Fibroblast of lung (primary cell): ENCODE measurements at regions not wholly inside any gene's neighbourhood (a gene's known extent, or its start where the extent isn't known, plus 50 kb on each side); places are given as distances from the start of the nearest gene placed in this dataset.

Experiments used
- DNase-seq, 2 donors: peaks; one replicate each; pipeline versions ENCODE4 v3.0.0 to v3.0.0-alpha.2; 2010; ENCODE audit warnings: low read depth in 2 of 2
- H2AFZ ChIP-seq: 2 replicates; pipeline ENCODE4 v1.5.1; 2012; ENCODE audit warnings: low read length, control low read depth, inconsistent platforms
- H3K27ac ChIP-seq: 2 replicates; pipeline ENCODE4 v1.5.1; 2011; ENCODE audit warnings: low read length, control low read depth; ENCODE audit not compliant: insufficient read depth
- H3K27me3 ChIP-seq: 2 replicates; pipeline ENCODE4 v1.5.1; 2011; ENCODE audit warnings: mild to moderate bottlenecking, low read length; ENCODE audit not compliant: control insufficient read depth, insufficient read depth
- H3K36me3 ChIP-seq: 2 replicates; pipeline ENCODE4 v1.5.1; 2011; ENCODE audit warnings: low read length; ENCODE audit not compliant: control insufficient read depth, insufficient read depth
- H3K4me1 ChIP-seq: 2 replicates; pipeline ENCODE4 v1.5.1; 2011; ENCODE audit warnings: low read length; ENCODE audit not compliant: control insufficient read depth, insufficient read depth; ENCODE audit errors: extremely low read depth
- H3K4me2 ChIP-seq: 2 replicates; pipeline ENCODE4 v1.5.1; 2011; ENCODE audit warnings: low read length, control low read depth; ENCODE audit not compliant: insufficient read depth; ENCODE audit errors: extremely low read depth
- H3K4me3 ChIP-seq, 4 experiments: fragments of 200-600 bp in 1 of 4; sonication (generic) in 1 of 4; replicated peaks in 1 of 4; 2 replicates each; pipeline ENCODE4 v1.5.1; 2011 to 2016; ENCODE audit warnings: low read length in 4 of 4, low read depth in 3 of 4, mild to moderate bottlenecking in 3 of 4, control low read depth in 2 of 4, inconsistent platforms in 1 of 4, mixed read lengths in 1 of 4; ENCODE audit not compliant: insufficient read depth in 1 of 4; ENCODE audit errors: control extremely low read depth in 1 of 4
- H3K79me2 ChIP-seq: 2 replicates; pipeline ENCODE4 v1.5.1; 2012; ENCODE audit warnings: mild to moderate bottlenecking, low read length, inconsistent platforms; ENCODE audit not compliant: control insufficient read depth, insufficient read depth
- H3K9ac ChIP-seq: 2 replicates; pipeline ENCODE4 v1.5.1; 2011; ENCODE audit warnings: mild to moderate bottlenecking, low read length, control low read depth; ENCODE audit not compliant: insufficient read depth
- H3K9me3 ChIP-seq: 2 replicates; pipeline ENCODE4 v1.5.1; 2012; ENCODE audit warnings: low read depth, low read length; ENCODE audit not compliant: control insufficient read depth, insufficient read depth
- H4K20me1 ChIP-seq: 2 replicates; pipeline ENCODE4 v1.5.1; 2011; ENCODE audit warnings: low read length; ENCODE audit not compliant: control insufficient read depth, insufficient read depth; ENCODE audit errors: extremely low read depth
- EZH2 ChIP-seq: IDR thresholded peaks from 2 replicates; pipeline ENCODE4 v1.5.1; 2012; ENCODE audit warnings: low read length, control low read depth, mild to moderate bottlenecking; ENCODE audit errors: missing control alignments
- TF ChIP-seq, protein P1 (sequence below), 2 donors: IDR thresholded peaks in 1 of 2; conservative IDR thresholded peaks in 1 of 2; 1 replicate in 1 of 2; 2 replicates in 1 of 2; pipeline ENCODE4 v1.5.1; 2011 to 2012; ENCODE audit warnings: low read length in 2 of 2, control low read depth in 1 of 2, inconsistent platforms in 1 of 2, low read depth in 1 of 2, mild to moderate bottlenecking in 1 of 2

DNA sequence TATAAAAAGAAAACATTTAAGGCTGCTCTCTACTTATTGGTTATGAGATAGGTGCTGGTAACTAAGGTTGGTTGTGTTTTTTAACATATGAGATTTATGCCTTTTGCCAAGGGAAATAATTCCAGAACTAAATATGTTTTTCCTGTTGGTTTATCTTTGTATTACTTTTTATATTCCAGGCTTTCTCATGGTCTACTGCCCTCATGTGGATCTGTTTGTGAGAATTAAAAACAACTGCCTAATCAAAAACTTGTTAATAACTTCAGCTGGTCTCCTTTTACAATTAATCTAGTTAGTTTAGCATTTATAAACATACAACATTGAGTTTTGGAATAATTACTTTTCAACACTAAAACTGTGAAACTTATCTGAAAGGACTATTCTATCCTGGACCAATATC, 1208.3 kb downstream of the ADGRL3 start:
- no peaks in the 10 kb centered on the region for H3K36me3 ChIP-seq
- no peak overlapping the region for H2AFZ ChIP-seq
- no peaks in the 10 kb centered on the region for H3K79me2 ChIP-seq
- TF ChIP-seq, protein P1, sequence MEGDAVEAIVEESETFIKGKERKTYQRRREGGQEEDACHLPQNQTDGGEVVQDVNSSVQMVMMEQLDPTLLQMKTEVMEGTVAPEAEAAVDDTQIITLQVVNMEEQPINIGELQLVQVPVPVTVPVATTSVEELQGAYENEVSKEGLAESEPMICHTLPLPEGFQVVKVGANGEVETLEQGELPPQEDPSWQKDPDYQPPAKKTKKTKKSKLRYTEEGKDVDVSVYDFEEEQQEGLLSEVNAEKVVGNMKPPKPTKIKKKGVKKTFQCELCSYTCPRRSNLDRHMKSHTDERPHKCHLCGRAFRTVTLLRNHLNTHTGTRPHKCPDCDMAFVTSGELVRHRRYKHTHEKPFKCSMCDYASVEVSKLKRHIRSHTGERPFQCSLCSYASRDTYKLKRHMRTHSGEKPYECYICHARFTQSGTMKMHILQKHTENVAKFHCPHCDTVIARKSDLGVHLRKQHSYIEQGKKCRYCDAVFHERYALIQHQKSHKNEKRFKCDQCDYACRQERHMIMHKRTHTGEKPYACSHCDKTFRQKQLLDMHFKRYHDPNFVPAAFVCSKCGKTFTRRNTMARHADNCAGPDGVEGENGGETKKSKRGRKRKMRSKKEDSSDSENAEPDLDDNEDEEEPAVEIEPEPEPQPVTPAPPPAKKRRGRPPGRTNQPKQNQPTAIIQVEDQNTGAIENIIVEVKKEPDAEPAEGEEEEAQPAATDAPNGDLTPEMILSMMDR (conservative IDR thresholded peaks at IDR 0.05 in 1 of 2, IDR thresholded peaks at IDR 0.05 in 1 of 2; ENCODE audit: low read depth in 1 of 2, low read length in 2 of 2): no peak
- TF ChIP-seq EZH2: no peak
- no peak overlapping the region for H3K27ac ChIP-seq
- no peak overlapping the region for H3K4me2 ChIP-seq
- no peaks in the 10 kb centered on the region for H4K20me1 ChIP-seq
- no peaks in the 10 kb centered on the region for H3K9me3 ChIP-seq
- DNase-seq: no peak
- H3K27me3 ChIP-seq: no peaks in the 10 kb centered on the region
- H3K4me3 ChIP-seq: no peak overlapping the region
- no peaks in the 10 kb centered on the region for H3K4me1 ChIP-seq
- no peak overlapping the region for H3K9ac ChIP-seq

DNA sequence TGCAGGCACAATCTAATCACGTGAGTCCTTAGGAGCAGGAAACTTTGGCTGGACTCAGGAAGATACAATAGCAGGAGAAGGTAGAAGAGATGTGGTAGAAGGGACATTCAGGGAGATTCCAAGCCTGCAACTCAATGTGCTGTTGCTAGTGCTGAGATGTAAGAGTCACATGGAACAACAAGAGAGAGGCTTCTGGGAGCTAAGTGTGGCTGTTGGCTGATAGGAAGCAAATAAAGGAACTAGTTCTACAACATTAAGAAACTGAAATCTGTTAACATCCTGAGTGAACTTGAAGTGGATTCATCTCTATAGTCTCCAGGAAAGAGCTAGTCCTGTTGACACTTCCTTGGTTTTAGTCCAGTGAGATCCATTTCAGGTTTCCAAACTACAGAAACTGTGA, 1207.4 kb downstream of the ADGRL3 start:
- no peak overlapping the region for H3K4me3 ChIP-seq
- H2AFZ ChIP-seq: no peak overlapping the region
- TF ChIP-seq EZH2: no peak
- TF ChIP-seq, protein P1 (conservative IDR thresholded peaks at IDR 0.05 in 1 of 2, IDR thresholded peaks at IDR 0.05 in 1 of 2; ENCODE audit: low read depth in 1 of 2, low read length in 2 of 2): no peak
- no peaks in the 10 kb centered on the region for H3K79me2 ChIP-seq
- no peaks in the 10 kb centered on the region for H3K27me3 ChIP-seq
- no peak overlapping the region for H3K4me2 ChIP-seq
- no peak overlapping the region for H3K27ac ChIP-seq
- H4K20me1 ChIP-seq: no peaks in the 10 kb centered on the region
- H3K9ac ChIP-seq: no peak overlapping the region
- H3K4me1 ChIP-seq: no peaks in the 10 kb centered on the region
- H3K9me3 ChIP-seq: no peaks in the 10 kb centered on the region
- H3K36me3 ChIP-seq: no peaks in the 10 kb centered on the region
- no peak for DNase-seq

DNA sequence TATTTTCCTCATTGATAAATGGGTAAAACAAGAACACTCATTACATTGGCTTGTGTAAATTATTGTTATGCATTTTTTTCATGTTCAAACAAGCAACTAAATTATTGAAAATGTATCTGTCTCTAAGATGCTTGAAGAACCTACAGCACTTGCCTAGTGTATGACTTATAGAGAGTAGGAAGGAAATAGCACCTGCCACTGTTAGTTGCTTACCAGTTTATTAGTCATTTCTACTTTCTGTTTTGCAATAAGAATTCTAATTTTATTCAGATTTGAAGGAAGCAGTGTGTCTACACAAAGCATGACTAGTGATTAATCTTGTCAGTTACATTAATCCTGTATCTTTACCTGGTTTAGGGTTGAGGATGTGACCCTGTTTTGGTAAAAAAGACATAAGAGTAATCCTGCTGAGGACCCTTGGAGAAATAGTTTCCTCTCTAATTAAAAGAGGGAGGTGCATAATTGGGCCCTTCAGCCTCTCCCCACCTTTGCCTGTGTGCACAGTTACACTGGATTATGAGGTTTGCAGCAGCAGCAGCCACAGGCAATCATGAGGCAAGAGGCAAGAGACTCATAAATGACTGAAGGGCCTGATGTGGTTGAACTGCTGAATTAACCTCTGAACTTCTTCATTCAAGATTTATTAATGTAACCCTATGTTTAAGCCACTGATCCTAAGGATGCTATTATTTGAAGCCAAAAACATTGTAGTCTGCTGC, 1202.1 kb downstream of the ADGRL3 start:
- H3K36me3 ChIP-seq: no peaks in the 10 kb centered on the region
- no peak overlapping the region for H3K4me2 ChIP-seq
- TF ChIP-seq, protein P1 (conservative IDR thresholded peaks at IDR 0.05 in 1 of 2, IDR thresholded peaks at IDR 0.05 in 1 of 2; ENCODE audit: low read depth in 1 of 2, low read length in 2 of 2): no peak
- no peak for TF ChIP-seq EZH2
- no peaks in the 10 kb centered on the region for H3K27me3 ChIP-seq
- no peak overlapping the region for H2AFZ ChIP-seq
- no peaks in the 10 kb centered on the region for H3K4me1 ChIP-seq
- no peaks in the 10 kb centered on the region for H3K9me3 ChIP-seq
- H3K9ac ChIP-seq: no peak overlapping the region
- no peak for DNase-seq
- no peaks in the 10 kb centered on the region for H4K20me1 ChIP-seq
- no peak overlapping the region for H3K27ac ChIP-seq
- no peaks in the 10 kb centered on the region for H3K79me2 ChIP-seq
- no peak overlapping the region for H3K4me3 ChIP-seq
